Progenitor cell of endocrine pancreas (in vitro differentiated cells): ENCODE measurements at regions not wholly inside any gene's neighbourhood (a gene's known extent, or its start where the extent isn't known, plus 50 kb on each side); places are given as distances from the start of the nearest gene placed in this dataset.

Experiments used
- DNase-seq: peaks from one replicate; pipeline ENCODE4 v3.0.0; 2021; ENCODE audit warnings: low spot score; ENCODE audit not compliant: unreplicated experiment
- H3K27ac Mint-ChIP-seq: 2 replicates; pipeline ENCODE4 v1.8.0; 2021; ENCODE audit warnings: mild to moderate bottlenecking, moderate library complexity, mixed read lengths
- H3K27me3 Mint-ChIP-seq: 2 replicates; pipeline ENCODE4 v1.8.0; 2021; ENCODE audit warnings: mixed read lengths
- H3K36me3 Mint-ChIP-seq: 2 replicates; pipeline ENCODE4 v1.8.0; 2022; ENCODE audit warnings: mixed read lengths; ENCODE audit not compliant: insufficient read depth
- H3K4me1 Mint-ChIP-seq: 2 replicates; pipeline ENCODE4 v1.8.0; 2021; ENCODE audit warnings: low read depth, mixed read lengths
- H3K4me3 Mint-ChIP-seq: 2 replicates; pipeline ENCODE4 v1.8.0; 2021; ENCODE audit warnings: low read depth, mild to moderate bottlenecking, moderate library complexity, mixed read lengths
- H3K9me3 Mint-ChIP-seq: 2 replicates; pipeline ENCODE4 v1.8.0; 2021; ENCODE audit warnings: low read depth, mixed read lengths
- CTCF ChIP-seq: fragments of 200-600 bp; sonication (generic); IDR thresholded peaks from one replicate; pipeline ENCODE4 v1.5.0; 2021; ENCODE audit warnings: antibody characterized with exemption, mild to moderate bottlenecking; ENCODE audit not compliant: unreplicated experiment

- no peak for DNase-seq
- Mint-ChIP-seq H3K27me3 (peaks cover 68% of the 10 kb centered on the region), H3K36me3 (no peaks in the 10 kb centered on the region), H3K4me3 (no peak overlapping the region), H3K27ac (no peak overlapping the region), H3K4me1 (peaks cover under 1% of the 10 kb centered on the region), H3K9me3 (no peaks in the 10 kb centered on the region)
- TF ChIP-seq CTCF: no peak
Observed at GRCh38 chr2:120579916-120580685, 155.6 kb upstream of the GLI2 start.

GRCh38 chr2:120580709-120581108 lies 155.0 kb upstream of the GLI2 start:
- H3K36me3 Mint-ChIP-seq: no peaks in the 10 kb centered on the region
- DNase-seq: no peak
- no peak overlapping the region for H3K27ac Mint-ChIP-seq
- H3K4me3 Mint-ChIP-seq: no peak overlapping the region
- TF ChIP-seq CTCF: no peak
- H3K9me3 Mint-ChIP-seq: no peaks in the 10 kb centered on the region
- peaks cover 1% of the 10 kb centered on the region for H3K4me1 Mint-ChIP-seq
- H3K27me3 Mint-ChIP-seq: peaks cover 69% of the 10 kb centered on the region

- TF ChIP-seq CTCF: no peak
- Mint-ChIP-seq H3K27ac (no peak overlapping the region), H3K4me1 (peaks cover 6% of the 10 kb centered on the region), H3K36me3 (no peaks in the 10 kb centered on the region), H3K9me3 (no peaks in the 10 kb centered on the region), H3K27me3 (peaks cover 65% of the 10 kb centered on the region), H3K4me3 (no peak overlapping the region)
- DNase-seq: no peak
Observed at GRCh38 chr2:120583121-120583520, 152.5 kb upstream of the GLI2 start.

- H3K4me1 Mint-ChIP-seq: peaks cover 6% of the 10 kb centered on the region
Observed at GRCh38 chr2:120583851-120584570, 151.7 kb upstream of the GLI2 start.

More at GRCh38 chr2:120583851-120584570, 151.7 kb upstream of the GLI2 start:
- Mint-ChIP-seq H3K36me3 (no peaks in the 10 kb centered on the region), H3K4me3 (no peak overlapping the region), H3K9me3 (no peaks in the 10 kb centered on the region), H3K27me3 (peaks cover 65% of the 10 kb centered on the region), H3K27ac (no peak overlapping the region)
- TF ChIP-seq CTCF: no peak
- DNase-seq: no peak
